ENCODE measurements at regions not wholly inside any gene's neighbourhood (a gene's known extent, or its start where the extent isn't known, plus 50 kb on each side); places are given as distances from the start of the nearest gene placed in this dataset.
"Not testable (repeated sequence)": the region's sequence is repeated elsewhere in the genome, so short reads cannot be mapped to it uniquely, and the experiment has no call there.

GRCh38 chr14:105900398-105901160 is 374.2 kb downstream of the TMEM121 start:
- no peak for DNase-seq
- in situ Hi-C loops (cut with MboI; ENCODE audit: low pct_ligation_motif_present in 1 of 4, low pct_unique_long_range_greater_than_20kb in 1 of 4, low sequenced_read_pairs in 3 of 4) (no loop called here), intact Hi-C loops (cut with DNase I; ENCODE audit: low total_unique reads) (no loop called here)
- Histone ChIP-seq H3K27ac (no peak overlapping the region), H3K27me3 (no peaks in the 10 kb centered on the region), H3K9me3 (no peaks in the 10 kb centered on the region), H3K4me1 (no peaks in the 10 kb centered on the region), H3K36me3 (no peaks in the 10 kb centered on the region), H3K4me3 (no peak overlapping the region)
- WGBS, 2 donors (ENCODE audit: low coverage in 1 of 2): 77% methylated on average over 16 of the region's 30 CpGs; no CpG with 5 or more reads in 1 of the 2 donors
- TF ChIP-seq POLR2A (IDR thresholded peaks at IDR 0.05): no peak
- TF ChIP-seq, protein P1, sequence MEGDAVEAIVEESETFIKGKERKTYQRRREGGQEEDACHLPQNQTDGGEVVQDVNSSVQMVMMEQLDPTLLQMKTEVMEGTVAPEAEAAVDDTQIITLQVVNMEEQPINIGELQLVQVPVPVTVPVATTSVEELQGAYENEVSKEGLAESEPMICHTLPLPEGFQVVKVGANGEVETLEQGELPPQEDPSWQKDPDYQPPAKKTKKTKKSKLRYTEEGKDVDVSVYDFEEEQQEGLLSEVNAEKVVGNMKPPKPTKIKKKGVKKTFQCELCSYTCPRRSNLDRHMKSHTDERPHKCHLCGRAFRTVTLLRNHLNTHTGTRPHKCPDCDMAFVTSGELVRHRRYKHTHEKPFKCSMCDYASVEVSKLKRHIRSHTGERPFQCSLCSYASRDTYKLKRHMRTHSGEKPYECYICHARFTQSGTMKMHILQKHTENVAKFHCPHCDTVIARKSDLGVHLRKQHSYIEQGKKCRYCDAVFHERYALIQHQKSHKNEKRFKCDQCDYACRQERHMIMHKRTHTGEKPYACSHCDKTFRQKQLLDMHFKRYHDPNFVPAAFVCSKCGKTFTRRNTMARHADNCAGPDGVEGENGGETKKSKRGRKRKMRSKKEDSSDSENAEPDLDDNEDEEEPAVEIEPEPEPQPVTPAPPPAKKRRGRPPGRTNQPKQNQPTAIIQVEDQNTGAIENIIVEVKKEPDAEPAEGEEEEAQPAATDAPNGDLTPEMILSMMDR (IDR thresholded peaks at IDR 0.05): no peak
- no peak for TF ChIP-seq EP300 (IDR thresholded peaks at IDR 0.05; ENCODE audit: low read depth)
- no peak for TF ChIP-seq POLR2AphosphoS5 (IDR thresholded peaks at IDR 0.05)

- DNase-seq: no peak
- Histone ChIP-seq H3K9me3 (no peaks in the 10 kb centered on the region), H3K27ac (no peak overlapping the region), H3K4me3 (no peak overlapping the region), H3K27me3 (no peaks in the 10 kb centered on the region), H3K36me3 (no peaks in the 10 kb centered on the region), H3K4me1 (no peaks in the 10 kb centered on the region)
- intact Hi-C loops (cut with DNase I; ENCODE audit: low total_unique reads) (no loop called here), in situ Hi-C loops (cut with MboI; ENCODE audit: low pct_ligation_motif_present in 1 of 4, low pct_unique_long_range_greater_than_20kb in 1 of 4, low sequenced_read_pairs in 3 of 4) (no loop called here)
- TF ChIP-seq, protein P1 (IDR thresholded peaks at IDR 0.05): no peak
- TF ChIP-seq EP300 (IDR thresholded peaks at IDR 0.05; ENCODE audit: low read depth): no peak
- TF ChIP-seq POLR2AphosphoS5 (IDR thresholded peaks at IDR 0.05): no peak
- TF ChIP-seq POLR2A (IDR thresholded peaks at IDR 0.05): no peak
- 88% methylated on average over 8 of the region's 10 CpGs; no CpG with 5 or more reads in 1 of the 2 donors for WGBS, 2 donors (ENCODE audit: low coverage in 1 of 2)
Observed at GRCh38 chr14:105901226-105901625, 374.8 kb downstream of the TMEM121 start.

GRCh38 chr14:105902131-105902898 is 375.9 kb downstream of the TMEM121 start:
- TF ChIP-seq EP300 (IDR thresholded peaks at IDR 0.05; ENCODE audit: low read depth) (no peak), POLR2A (IDR thresholded peaks at IDR 0.05) (no peak), POLR2AphosphoS5 (IDR thresholded peaks at IDR 0.05) (no peak)
- H3K4me3 ChIP-seq: no peak overlapping the region
- no peaks in the 10 kb centered on the region for H3K4me1 ChIP-seq
- H3K9me3 ChIP-seq: no peaks in the 10 kb centered on the region
- H3K27ac ChIP-seq: no peak overlapping the region
- no peaks in the 10 kb centered on the region for H3K36me3 ChIP-seq
- no peaks in the 10 kb centered on the region for H3K27me3 ChIP-seq
- 70% methylated on average over 15 of the region's 15 CpGs; no CpG with 5 or more reads in 1 of the 2 donors for WGBS, 2 donors (ENCODE audit: low coverage in 1 of 2)
- no peak for DNase-seq
- in situ Hi-C loops (cut with MboI; ENCODE audit: low pct_ligation_motif_present in 1 of 4, low pct_unique_long_range_greater_than_20kb in 1 of 4, low sequenced_read_pairs in 3 of 4) (no loop called here), intact Hi-C loops (cut with DNase I; ENCODE audit: low total_unique reads) (no loop called here)

DNA sequence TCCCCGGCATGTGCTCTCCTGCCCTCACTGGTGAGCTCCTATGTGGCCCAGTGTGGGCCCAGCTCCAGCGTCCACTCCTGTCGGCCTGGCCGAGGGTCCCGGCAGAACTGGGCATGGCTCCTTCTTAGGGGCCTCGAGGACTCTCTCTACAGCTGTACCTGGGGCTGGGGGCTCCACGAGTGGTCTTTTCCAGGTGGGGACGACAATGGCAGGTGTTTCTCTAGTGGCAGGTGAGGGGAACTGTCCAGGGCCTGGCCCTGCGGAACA is 376.4 kb downstream of the TMEM121 start:
- DNase-seq; intact Hi-C loops (cut with DNase I; ENCODE audit: low total_unique reads); H3K27ac ChIP-seq; H3K9me3 ChIP-seq; H3K4me1 ChIP-seq; in situ Hi-C loops (cut with MboI; ENCODE audit: low pct_ligation_motif_present in 1 of 4, low pct_unique_long_range_greater_than_20kb in 1 of 4, low sequenced_read_pairs in 3 of 4); H3K36me3 ChIP-seq; H3K27me3 ChIP-seq; H3K4me3 ChIP-seq: not testable (repeated sequence)
- WGBS, 2 donors (ENCODE audit: low coverage in 1 of 2): 50% methylated on average over 2 of the region's 9 CpGs; no CpG with 5 or more reads in 1 of the 2 donors

GRCh38 chr14:105903971-105904370 is 377.6 kb downstream of the TMEM121 start:
- in situ Hi-C loops (cut with MboI; ENCODE audit: low pct_ligation_motif_present in 1 of 4, low pct_unique_long_range_greater_than_20kb in 1 of 4, low sequenced_read_pairs in 3 of 4): no loop called here
- no peaks in the 10 kb centered on the region for H3K9me3 ChIP-seq
- no peaks in the 10 kb centered on the region for H3K4me1 ChIP-seq
- TF ChIP-seq, protein P1 (IDR thresholded peaks at IDR 0.05): no peak
- TF ChIP-seq POLR2AphosphoS5 (IDR thresholded peaks at IDR 0.05) (no peak), EP300 (IDR thresholded peaks at IDR 0.05; ENCODE audit: low read depth) (no peak), POLR2A (IDR thresholded peaks at IDR 0.05) (no peak)
- no peak for DNase-seq
- no peaks in the 10 kb centered on the region for H3K27me3 ChIP-seq
- no peak overlapping the region for H3K27ac ChIP-seq
- H3K4me3 ChIP-seq: no peak overlapping the region
- whole genome bisulfite sequencing, 2 donors (ENCODE audit: low coverage in 1 of 2): 74% methylated on average over 7 of the region's 9 CpGs; no CpG with 5 or more reads in 1 of the 2 donors
- H3K36me3 ChIP-seq: no peaks in the 10 kb centered on the region
- intact Hi-C loops (cut with DNase I; ENCODE audit: low total_unique reads): no loop called here
